ENCODE measurements at regions not wholly inside any gene's neighbourhood (a gene's known extent, or its start where the extent isn't known, plus 50 kb on each side); places are given as distances from the start of the nearest gene placed in this dataset.

- DNase-seq (ENCODE audit: low spot score), result no peak
Observed at GRCh38 chrX:121102101-121102500, 54.7 kb downstream of the GLUD2 start.

GRCh38 chrX:121103381-121103780 is 56.0 kb downstream of the GLUD2 start:
- no peak for DNase-seq (ENCODE audit: low spot score)

GRCh38 chrX:121106484-121107235 is 59.2 kb downstream of the GLUD2 start:
- no peak for DNase-seq (ENCODE audit: low spot score)

GRCh38 chrX:121109986-121110385 is 62.6 kb downstream of the GLUD2 start:
- no peak for DNase-seq (ENCODE audit: low spot score)

GRCh38 chrX:121110536-121110935 is 63.1 kb downstream of the GLUD2 start:
- no peak for DNase-seq (ENCODE audit: low spot score)

GRCh38 chrX:121114691-121115090 is 67.3 kb downstream of the GLUD2 start:
- no peak for DNase-seq (ENCODE audit: low spot score)

GRCh38 chrX:121120690-121121605 is 73.5 kb downstream of the GLUD2 start:
- no peak for DNase-seq (ENCODE audit: low spot score)

- DNase-seq (ENCODE audit: low spot score), result no peak
Observed at GRCh38 chrX:121122332-121122731, 74.9 kb downstream of the GLUD2 start.

GRCh38 chrX:121128925-121129877 is 81.8 kb downstream of the GLUD2 start:
- no peak for DNase-seq (ENCODE audit: low spot score)

- DNase-seq (ENCODE audit: low spot score), result no peak
Observed at GRCh38 chrX:121132675-121133074, 85.3 kb downstream of the GLUD2 start.

GRCh38 chrX:121135488-121136207 is 88.2 kb downstream of the GLUD2 start:
- no peak for DNase-seq (ENCODE audit: low spot score)

GRCh38 chrX:121146059-121146628 is 98.7 kb downstream of the GLUD2 start:
- DNase-seq (ENCODE audit: low spot score), result no peak

- no peak for DNase-seq (ENCODE audit: low spot score)
Observed at GRCh38 chrX:121150217-121150616, 102.8 kb downstream of the GLUD2 start.

GRCh38 chrX:121151293-121151692 is 103.9 kb downstream of the GLUD2 start:
- DNase-seq (ENCODE audit: low spot score), result no peak

- DNase-seq (ENCODE audit: low spot score), result no peak
Observed at GRCh38 chrX:121154858-121155404, 107.5 kb downstream of the GLUD2 start.

GRCh38 chrX:121160987-121161386 is 113.6 kb downstream of the GLUD2 start:
- no peak for DNase-seq (ENCODE audit: low spot score)

- DNase-seq (ENCODE audit: low spot score), result no peak
Observed at GRCh38 chrX:121161501-121161933, 114.1 kb downstream of the GLUD2 start.

- no peak for DNase-seq (ENCODE audit: low spot score)
Observed at GRCh38 chrX:121163443-121163842, 116.0 kb downstream of the GLUD2 start.

- DNase-seq (ENCODE audit: low spot score), result no peak
Observed at GRCh38 chrX:121165930-121166359, 118.5 kb downstream of the GLUD2 start.
